T-helper 2 cell treated with Interferon-gamma antibody and Interleukin-4, amounts not matched to agents 100 ng/mL and 5 ng/mL, for 36 hours (primary cell): ENCODE measurements at regions not wholly inside any gene's neighbourhood (a gene's known extent, or its start where the extent isn't known, plus 50 kb on each side); places are given as distances from the start of the nearest gene placed in this dataset.
"Not testable (repeated sequence)": the region's sequence is repeated elsewhere in the genome, so short reads cannot be mapped to it uniquely, and the experiment has no call there.

Source experiments
- intact Hi-C: fragments of 100-400 bp; cut with micrococcal nuclease; formaldehyde crosslinking; loops from one replicate; pipeline ENCODE4 v1.15.1; 2023

DNA sequence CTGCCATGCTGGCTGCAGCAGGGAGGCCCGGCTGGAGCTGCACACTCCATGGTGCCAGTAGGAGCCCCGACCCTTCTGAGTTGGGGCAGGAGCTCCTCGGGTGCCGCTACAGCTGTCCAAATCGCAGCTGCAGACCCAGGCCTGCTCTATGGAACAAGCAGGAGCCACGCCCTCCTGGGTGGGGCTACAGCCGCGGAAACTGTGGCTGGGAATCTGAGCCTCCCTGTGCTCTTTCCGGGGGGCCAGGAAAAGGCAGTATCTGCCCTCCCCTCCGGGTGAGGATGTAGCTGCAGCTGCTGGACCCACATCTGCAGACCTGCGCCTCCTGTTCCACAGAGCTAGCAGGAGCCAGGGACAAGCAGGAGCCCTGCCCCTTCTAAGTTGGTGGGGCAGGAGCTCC, 278.9 kb upstream of the ACTBL2 start:
- intact Hi-C loops, result no loop called here

DNA sequence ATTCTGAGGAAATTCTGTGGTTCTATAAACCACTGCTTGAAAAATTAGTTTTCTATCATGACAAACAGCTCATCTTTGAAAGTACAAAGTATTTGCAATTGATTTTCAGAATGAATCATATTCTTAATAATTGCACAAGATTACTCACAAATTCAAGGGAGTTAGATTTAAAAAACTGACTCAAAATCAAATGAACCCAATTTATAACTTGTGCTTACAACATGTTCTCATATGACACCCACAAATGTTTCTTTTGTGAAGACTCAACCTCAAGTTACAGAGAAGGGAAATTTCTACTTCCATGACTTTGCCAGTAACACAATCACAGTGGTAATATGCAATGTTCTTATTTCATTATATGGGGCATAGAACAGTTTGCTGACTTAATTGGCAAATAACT, 272.0 kb upstream of the ACTBL2 start:
- intact Hi-C loops, result no loop called here

DNA sequence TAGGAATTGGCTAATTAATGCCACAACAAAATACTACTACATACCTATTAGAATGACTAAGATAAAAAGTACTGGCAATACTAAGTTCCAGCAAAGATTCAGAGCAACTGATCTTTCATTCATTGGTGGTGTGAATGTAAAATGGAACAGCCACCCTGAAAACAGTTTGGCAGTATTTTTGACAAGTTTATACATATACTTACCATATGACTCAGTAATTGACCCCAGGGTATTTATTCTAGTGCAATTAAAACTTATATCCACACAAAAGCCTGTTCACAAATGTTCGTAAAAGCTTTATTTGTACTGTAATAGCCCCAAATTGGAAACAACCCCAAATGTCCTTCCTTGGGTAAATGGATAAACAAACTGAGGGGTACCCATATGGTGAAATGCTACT, 270.8 kb upstream of the ACTBL2 start:
- intact Hi-C loops, result no loop called here

DNA sequence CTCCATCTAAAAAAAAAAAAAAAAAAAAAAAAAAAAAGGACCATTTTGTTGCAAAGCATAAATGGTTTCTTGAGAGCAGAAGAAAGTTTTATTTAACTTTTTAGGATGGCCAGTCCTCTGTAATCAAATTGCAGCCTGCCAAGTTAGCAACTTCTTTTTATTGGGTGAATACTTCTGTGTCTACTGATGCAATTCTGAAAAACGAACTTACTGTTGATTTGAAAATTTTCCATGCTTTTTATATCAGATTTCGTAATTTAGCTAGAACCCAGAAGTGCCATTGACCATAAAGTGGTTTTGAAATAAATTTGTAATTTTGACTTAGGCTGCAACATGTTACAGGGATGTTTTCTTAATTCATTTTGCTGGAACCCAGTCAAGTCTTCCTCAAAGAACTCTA, 269.1 kb upstream of the ACTBL2 start:
- intact Hi-C loops, result no loop called here

- intact Hi-C loops, result no loop called here
These were observed 268.3 kb upstream of the ACTBL2 start for GRCh38 chr5:57750891-57751290.

DNA sequence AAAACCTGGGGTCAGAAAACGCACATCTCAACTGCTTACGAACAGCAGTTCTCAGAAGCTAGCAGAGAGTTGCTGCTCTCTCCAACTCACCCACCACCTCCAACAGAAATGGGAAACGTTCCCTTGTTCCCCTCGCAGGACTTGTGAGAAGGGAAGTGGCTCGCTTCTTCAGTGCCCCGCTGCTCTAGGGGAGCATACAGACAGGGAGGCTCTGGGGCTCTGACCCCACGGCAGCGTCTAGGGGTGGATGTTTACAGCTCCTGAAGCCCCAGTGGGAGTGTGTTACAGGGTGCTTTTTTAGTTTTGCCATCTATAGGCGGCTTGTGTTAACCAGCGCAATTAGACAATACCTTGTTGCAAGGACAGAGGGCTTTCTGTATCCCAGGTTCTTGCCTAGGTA, 267.7 kb upstream of the ACTBL2 start:
- intact Hi-C loops, result no loop called here

DNA sequence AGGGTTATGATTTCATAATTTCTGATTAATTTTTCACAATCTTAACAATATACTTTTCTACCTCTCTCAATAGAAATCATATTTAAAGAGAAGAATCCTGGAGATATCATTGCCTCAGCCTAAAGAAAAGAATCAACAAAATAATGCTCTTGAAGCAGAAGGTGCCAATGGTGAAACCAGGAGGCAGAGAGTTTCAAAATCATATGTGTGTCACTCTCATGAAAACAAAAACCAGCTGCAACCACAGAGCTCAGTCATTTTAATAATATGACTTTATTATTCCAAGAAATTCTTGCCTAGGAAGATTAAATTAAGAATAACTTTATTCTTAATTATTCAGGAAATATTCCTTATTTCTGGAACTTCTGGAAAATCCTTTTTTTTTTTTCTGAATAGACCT, 266.8 kb upstream of the ACTBL2 start:
- intact Hi-C loops, result no loop called here

DNA sequence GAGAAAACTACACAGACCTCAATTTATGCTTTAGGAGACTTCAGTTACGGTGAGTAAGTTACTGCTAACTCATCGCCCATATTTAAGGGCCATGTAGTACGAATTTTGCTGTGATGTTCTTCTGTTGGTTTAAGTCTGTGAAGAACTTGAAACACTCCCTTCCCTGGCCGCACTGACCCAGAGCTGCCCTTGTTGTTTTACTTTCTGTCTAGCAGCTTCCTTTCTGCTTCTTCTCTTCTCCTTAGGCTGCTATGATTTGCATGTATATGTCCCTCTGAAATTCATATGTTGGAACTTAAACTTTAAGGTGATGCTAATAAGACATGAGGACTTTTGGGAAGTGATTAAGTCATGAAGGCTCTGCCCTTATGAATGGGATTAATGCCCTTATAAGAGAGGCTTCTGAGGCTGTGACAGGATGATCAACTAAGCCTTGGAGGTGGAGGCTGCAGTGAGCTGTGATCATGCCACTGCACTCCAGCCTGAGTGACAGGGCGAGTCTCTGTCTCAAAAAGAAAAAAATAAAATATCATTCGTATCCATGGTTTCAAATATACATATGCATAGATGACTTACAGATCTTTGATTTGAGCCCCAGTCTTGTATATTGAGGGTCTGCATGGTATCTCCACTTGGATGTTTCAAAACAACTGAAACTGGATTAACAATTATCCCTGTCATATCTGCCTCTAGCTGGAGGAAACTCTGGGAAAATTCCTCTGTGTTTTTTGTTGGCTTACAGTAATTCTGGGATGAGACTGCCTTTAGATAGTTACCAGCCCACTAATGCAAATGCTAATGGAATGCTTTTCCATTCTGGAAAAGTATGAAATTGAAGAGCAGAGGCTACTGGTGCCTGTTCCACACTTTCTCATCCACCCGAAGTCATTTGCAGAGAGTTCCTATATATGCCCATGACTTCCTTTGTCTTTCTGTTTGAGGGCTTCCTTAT, 263.4 kb upstream of the ACTBL2 start:
- intact Hi-C loops, result no loop called here

GRCh38 chr5:57745029-57745428, 262.4 kb upstream of the ACTBL2 start:
- intact Hi-C loops, result no loop called here

GRCh38 chr5:57741336-57741735, 258.7 kb upstream of the ACTBL2 start:
- intact Hi-C loops, result no loop called here

- intact Hi-C loops, result no loop called here
These were observed 256.2 kb upstream of the ACTBL2 start for GRCh38 chr5:57738787-57739186.

DNA sequence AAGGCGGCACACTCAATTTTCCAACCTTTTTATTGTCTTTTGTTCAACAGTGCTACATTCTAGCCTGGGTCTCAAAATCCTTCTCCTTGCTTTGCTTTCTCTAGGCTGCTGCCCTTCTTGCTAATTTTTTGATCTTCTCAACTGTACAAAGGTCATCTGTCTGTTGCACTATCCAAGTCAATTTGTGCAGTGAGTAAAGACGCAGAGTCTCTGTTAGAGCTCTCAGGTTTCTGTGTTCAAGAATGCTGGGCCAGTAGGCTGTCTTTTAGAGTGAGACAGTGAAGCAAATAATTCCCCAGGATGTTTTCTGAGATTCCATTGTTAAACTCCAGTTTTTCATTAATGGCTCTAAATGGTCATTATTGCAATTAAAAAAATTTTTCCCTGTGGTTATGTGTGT, 255.7 kb upstream of the ACTBL2 start:
- intact Hi-C loops, result no loop called here

DNA sequence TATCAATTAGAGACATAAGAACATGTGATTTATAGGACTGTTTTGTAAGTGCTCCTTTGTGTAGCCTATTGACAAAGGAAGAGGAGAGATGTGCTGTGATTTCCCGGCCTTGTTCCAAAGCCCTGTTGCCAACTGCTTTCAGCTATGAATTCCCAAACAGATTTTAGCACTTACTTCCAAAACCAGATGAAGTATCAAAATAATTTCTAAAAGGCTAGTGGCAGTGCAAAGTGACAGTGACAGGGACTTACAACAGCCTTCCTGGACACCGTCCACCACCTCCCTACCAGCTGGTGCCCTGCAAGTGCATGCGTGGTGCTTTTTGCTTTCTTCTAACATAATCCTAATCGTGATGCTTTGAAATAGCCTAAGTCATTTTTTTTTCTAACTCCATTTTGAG, 254.1 kb upstream of the ACTBL2 start:
- intact Hi-C loops, result no loop called here

DNA sequence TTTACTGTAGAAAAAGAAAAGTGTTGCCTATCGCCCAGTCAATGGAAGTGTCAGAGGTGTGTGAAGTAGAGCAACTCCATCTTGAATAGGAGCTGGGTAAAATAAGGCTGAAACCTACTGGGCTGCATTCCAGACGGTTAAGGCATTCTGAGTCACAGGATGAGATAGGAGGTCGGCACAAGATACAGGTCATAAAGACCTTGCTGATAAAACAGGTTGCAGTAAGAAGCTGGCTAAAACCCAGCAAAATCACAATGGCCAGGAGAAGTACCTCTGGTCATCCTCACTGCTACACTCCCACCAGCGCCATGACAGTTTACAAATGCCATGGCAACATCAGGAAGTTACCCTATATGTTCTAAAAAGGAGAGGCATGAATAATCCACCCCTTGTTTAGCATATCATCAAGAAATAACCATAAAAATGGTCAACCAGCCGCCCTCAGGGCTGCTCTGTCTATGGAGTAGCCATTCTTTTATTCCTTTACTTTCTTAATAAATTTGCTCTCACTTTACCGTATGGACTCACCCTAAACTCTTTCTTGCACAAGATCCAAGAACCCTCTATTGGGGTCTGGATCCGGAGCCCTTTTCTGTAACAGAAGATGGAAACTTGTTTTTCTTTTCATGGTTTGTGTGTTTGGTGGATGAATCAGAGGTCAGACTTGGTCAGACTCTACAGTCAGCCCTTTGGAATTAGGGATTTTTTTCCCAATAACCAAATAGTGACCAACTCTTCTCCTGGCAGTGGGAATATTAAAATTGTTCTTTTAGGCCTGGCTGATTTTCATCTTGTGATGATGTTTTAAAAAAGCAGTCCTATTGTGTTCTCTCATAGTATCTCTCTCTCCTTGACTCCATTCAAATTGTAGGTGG, 252.9 kb upstream of the ACTBL2 start:
- intact Hi-C loops, result not testable (repeated sequence)

DNA sequence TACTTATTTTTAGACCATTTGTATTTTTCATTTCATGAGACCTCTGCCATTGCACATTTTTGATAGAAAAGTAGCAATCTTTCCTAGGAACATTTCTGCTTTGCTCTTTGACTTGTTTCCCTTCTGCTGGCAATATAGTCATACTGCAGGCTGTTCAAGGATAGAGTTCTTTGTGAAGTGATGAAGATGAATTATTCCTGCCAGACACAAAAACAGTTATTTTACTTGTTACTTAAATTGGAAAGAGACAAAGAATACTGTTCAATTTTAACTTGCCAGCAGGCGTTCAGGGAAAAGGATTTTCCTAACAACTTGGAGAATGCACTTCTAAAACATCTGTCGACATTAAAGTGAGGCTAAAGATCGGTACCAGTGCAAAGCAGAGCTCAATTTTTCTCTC, 251.7 kb upstream of the ACTBL2 start:
- intact Hi-C loops, result no loop called here

GRCh38 chr5:57727591-57727990, 245.0 kb upstream of the ACTBL2 start:
- intact Hi-C loops, result no loop called here

DNA sequence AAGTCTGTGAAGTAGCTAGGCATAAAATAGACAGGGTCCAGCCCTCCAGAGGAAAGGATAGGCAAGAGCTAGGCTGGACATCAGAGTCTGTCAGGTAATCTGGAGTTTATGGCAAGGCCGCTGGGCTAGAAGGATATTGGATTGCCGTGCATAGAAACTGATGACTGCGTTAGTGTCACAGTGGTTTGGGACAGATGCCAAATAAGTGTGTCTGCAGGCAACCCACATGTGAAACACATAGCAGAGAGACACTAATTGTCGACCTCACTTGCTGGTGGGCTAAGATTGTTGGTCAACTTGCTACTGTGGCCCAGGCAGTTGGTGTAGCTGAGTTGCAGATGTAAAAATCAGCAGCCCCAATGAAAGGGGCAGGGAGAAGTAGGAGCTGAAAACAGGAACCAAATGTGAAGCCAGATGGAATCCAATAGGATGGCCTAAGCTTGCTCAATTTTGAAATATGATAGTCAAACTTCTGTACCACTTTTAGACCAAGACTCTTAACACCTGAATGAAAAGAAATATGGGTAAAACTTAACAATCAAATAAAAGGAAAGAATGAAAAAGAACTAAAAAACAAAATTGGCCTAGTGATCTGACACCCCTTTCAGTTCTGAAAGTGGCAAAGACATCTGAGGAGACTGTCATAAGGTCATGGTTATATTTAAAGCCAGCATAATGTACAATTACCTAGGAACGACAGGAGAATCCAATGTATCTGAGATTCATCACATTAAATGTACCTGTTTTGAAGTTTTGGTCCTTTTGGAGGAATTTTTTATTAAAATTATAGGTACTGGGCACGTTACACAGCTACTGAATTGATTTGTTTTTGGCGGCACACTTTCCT, 243.3 kb upstream of the ACTBL2 start:
- intact Hi-C loops, result no loop called here

- intact Hi-C loops, result no loop called here
These were observed 242.2 kb upstream of the ACTBL2 start for GRCh38 chr5:57724836-57725235.

DNA sequence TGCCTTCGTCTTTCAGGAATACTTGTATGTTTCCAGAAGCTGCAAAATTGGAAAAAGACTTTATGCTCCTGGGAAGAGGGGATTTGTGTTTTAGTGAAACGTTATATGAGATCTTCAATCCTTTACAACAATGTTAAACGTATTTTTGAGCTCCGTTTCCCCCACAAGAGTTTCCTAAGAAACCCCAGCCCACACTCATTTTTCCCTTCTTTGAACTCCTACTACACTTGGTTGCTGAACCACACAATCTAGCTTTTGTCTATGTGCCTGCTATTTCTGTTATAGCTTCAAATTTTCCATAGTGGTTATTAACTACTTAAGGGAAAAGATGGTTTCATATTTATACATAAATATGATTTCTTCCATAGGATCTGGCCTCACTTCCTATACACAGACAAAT, 238.6 kb upstream of the ACTBL2 start:
- intact Hi-C loops, result no loop called here

GRCh38 chr5:57720656-57721055, 238.0 kb upstream of the ACTBL2 start:
- intact Hi-C loops, result no loop called here

DNA sequence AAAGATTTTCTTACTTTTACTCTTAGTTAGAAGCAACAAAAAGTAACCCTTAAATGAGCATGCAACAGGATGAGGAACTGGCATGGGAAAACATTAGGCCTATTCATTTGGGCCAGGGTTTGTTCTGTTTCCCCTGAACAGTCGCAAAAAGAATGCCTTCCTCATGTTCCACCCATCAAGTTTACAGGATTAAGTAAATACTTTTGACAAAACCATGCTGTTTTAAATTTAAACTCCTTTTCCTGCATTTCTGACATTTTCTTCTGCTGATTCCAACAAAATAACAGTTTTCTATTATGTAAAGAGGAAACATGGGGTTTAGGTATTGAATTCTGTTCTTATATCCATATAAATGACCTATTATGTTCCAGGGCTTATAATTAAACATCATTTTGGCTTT, 236.6 kb upstream of the ACTBL2 start:
- intact Hi-C loops, result no loop called here

GRCh38 chr5:57718155-57718554, 235.5 kb upstream of the ACTBL2 start:
- intact Hi-C loops, result no loop called here
